GM18858 (cell line): ENCODE measurements at regions not wholly inside any gene's neighbourhood (a gene's known extent, or its start where the extent isn't known, plus 50 kb on each side); places are given as distances from the start of the nearest gene placed in this dataset.

Experiments
- ATAC-seq: cut with Tn5 transposase; IDR thresholded peaks from one replicate; pipeline ENCODE4 v1.9.1; 2021; ENCODE audit not compliant: unreplicated experiment

GRCh38 chr15:69505956-69506556 lies 53.4 kb downstream of the RPLP1 start:
- ATAC-seq, result no peak

GRCh38 chr15:69508659-69509058 lies 56.0 kb downstream of the RPLP1 start:
- no peak for ATAC-seq

GRCh38 chr15:69509131-69509530 lies 56.5 kb downstream of the RPLP1 start:
- ATAC-seq, result no peak

GRCh38 chr15:69510556-69510955 lies 57.9 kb downstream of the RPLP1 start:
- no peak for ATAC-seq

- ATAC-seq, result no peak
Observed at GRCh38 chr15:69511015-69511414, 58.4 kb downstream of the RPLP1 start.

GRCh38 chr15:69511716-69512340 lies 59.2 kb downstream of the RPLP1 start:
- ATAC-seq, result no peak

- no peak for ATAC-seq
Observed at GRCh38 chr15:69513450-69513960, 60.9 kb downstream of the RPLP1 start.

- ATAC-seq, result no peak
Observed at GRCh38 chr15:69513986-69514385, 61.4 kb downstream of the RPLP1 start.

GRCh38 chr15:69515508-69515907 lies 62.9 kb downstream of the RPLP1 start:
- ATAC-seq, result no peak

- no peak for ATAC-seq
Observed at GRCh38 chr15:69515926-69516325, 63.3 kb downstream of the RPLP1 start.

- no peak for ATAC-seq
Observed at GRCh38 chr15:69517052-69517451, 64.4 kb downstream of the RPLP1 start.

GRCh38 chr15:69518806-69519205 lies 66.2 kb downstream of the RPLP1 start:
- no peak for ATAC-seq

GRCh38 chr15:69520067-69520466 lies 67.4 kb downstream of the RPLP1 start:
- ATAC-seq, result no peak

- no peak for ATAC-seq
Observed at GRCh38 chr15:69522361-69522760, 69.7 kb downstream of the RPLP1 start.

GRCh38 chr15:69523010-69524001 lies 70.7 kb downstream of the RPLP1 start:
- no peak for ATAC-seq

GRCh38 chr15:69524296-69524695 lies 71.7 kb downstream of the RPLP1 start:
- no peak for ATAC-seq

- no peak for ATAC-seq
Observed at GRCh38 chr15:69524814-69525213, 72.2 kb downstream of the RPLP1 start.

- ATAC-seq, result no peak
Observed at GRCh38 chr15:69525543-69525942, 72.9 kb downstream of the RPLP1 start.

- no peak for ATAC-seq
Observed at GRCh38 chr15:69526081-69527061, 73.8 kb downstream of the RPLP1 start.

GRCh38 chr15:69529141-69529540 lies 76.5 kb downstream of the RPLP1 start:
- no peak for ATAC-seq
